ENCODE measurements at regions not wholly inside any gene's neighbourhood (a gene's known extent, or its start where the extent isn't known, plus 50 kb on each side); places are given as distances from the start of the nearest gene placed in this dataset.

DNA sequence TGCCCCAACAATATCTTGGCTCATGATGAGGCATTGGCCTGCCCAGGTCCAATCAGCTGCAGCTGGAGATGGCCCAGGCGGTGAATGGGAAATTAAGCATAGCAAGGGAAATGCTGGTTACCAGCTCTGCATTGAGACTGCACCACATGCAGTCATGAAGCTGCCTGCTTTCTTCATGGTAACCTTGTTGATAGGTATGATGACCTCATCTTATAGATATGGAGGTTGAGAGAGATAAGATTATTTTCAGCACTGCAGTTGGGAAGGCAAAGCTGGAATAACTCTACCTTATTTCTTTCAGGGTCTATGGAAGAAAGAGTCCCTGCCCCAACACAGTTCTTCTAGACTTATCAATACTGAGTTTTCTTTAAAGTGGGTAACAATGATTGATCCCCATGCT is 180.1 kb downstream of the ICE1 start:
- Mint-ChIP-seq H3K9me3 (ENCODE audit: low read depth) (peaks cover 20% of the 10 kb centered on the region), H3K4me3 (ENCODE audit: unreplicated experiment) (no peak overlapping the region), H3K36me3 (ENCODE audit: low read depth) (no peaks in the 10 kb centered on the region), H3K27me3 (ENCODE audit: low read depth) (no peaks in the 10 kb centered on the region), H3K27ac (ENCODE audit: unreplicated experiment) (no peak overlapping the region), H3K4me1 (ENCODE audit: low read depth) (no peaks in the 10 kb centered on the region)
- TF ChIP-seq, protein P1, sequence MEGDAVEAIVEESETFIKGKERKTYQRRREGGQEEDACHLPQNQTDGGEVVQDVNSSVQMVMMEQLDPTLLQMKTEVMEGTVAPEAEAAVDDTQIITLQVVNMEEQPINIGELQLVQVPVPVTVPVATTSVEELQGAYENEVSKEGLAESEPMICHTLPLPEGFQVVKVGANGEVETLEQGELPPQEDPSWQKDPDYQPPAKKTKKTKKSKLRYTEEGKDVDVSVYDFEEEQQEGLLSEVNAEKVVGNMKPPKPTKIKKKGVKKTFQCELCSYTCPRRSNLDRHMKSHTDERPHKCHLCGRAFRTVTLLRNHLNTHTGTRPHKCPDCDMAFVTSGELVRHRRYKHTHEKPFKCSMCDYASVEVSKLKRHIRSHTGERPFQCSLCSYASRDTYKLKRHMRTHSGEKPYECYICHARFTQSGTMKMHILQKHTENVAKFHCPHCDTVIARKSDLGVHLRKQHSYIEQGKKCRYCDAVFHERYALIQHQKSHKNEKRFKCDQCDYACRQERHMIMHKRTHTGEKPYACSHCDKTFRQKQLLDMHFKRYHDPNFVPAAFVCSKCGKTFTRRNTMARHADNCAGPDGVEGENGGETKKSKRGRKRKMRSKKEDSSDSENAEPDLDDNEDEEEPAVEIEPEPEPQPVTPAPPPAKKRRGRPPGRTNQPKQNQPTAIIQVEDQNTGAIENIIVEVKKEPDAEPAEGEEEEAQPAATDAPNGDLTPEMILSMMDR (IDR thresholded peaks at IDR 0.05), result no peak
- DNase-seq (ENCODE audit: low spot score), result no peak

DNA sequence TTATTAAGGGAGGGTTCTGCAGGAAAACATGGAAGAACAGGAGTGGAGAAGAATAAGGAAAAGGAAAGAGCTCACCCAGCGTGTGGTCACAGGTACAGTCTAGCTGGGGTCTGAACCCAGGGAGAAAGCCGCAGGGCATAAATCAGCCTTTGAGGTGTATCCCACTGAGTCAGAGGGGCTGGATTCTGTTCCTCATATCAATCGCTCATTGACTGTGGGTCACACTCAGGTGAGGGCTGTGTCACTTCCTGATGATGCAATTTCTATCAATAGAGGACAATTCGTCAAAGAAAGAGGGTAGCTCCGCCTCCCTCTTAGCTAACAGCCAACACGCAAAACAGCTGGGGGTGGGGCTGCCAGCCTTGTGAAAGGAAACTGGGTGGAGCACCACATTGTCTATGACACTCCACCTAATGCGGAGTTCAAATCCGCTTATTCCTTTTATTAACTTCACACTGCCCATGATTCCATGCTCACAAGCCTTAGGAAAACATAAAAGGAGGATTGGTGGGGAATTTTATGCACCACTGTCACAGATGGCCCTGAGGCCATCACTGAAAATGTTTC is 176.2 kb downstream of the ICE1 start:
- TF ChIP-seq, protein P1 (IDR thresholded peaks at IDR 0.05), result no peak
- H3K4me3 Mint-ChIP-seq (ENCODE audit: unreplicated experiment), result no peak overlapping the region
- peaks cover 20% of the 10 kb centered on the region for H3K9me3 Mint-ChIP-seq (ENCODE audit: low read depth)
- no peaks in the 10 kb centered on the region for H3K27me3 Mint-ChIP-seq (ENCODE audit: low read depth)
- H3K27ac Mint-ChIP-seq (ENCODE audit: unreplicated experiment), result no peak overlapping the region
- no peaks in the 10 kb centered on the region for H3K36me3 Mint-ChIP-seq (ENCODE audit: low read depth)
- DNase-seq (ENCODE audit: low spot score), result no peak
- H3K4me1 Mint-ChIP-seq (ENCODE audit: low read depth), result no peaks in the 10 kb centered on the region

- Mint-ChIP-seq H3K27me3 (ENCODE audit: low read depth) (no peaks in the 10 kb centered on the region), H3K27ac (ENCODE audit: unreplicated experiment) (no peak overlapping the region), H3K4me3 (ENCODE audit: unreplicated experiment) (no peak overlapping the region), H3K4me1 (ENCODE audit: low read depth) (no peaks in the 10 kb centered on the region), H3K36me3 (ENCODE audit: low read depth) (no peaks in the 10 kb centered on the region), H3K9me3 (ENCODE audit: low read depth) (peaks cover under 1% of the 10 kb centered on the region)
- TF ChIP-seq, protein P1 (IDR thresholded peaks at IDR 0.05), result no peak
- DNase-seq (ENCODE audit: low spot score), result no peak
Measured at GRCh38 chr5:5593391-5593790, 170.9 kb downstream of the ICE1 start.

GRCh38 chr5:5592541-5592940 is 170.1 kb downstream of the ICE1 start:
- H3K27ac Mint-ChIP-seq (ENCODE audit: unreplicated experiment), result no peak overlapping the region
- no peaks in the 10 kb centered on the region for H3K27me3 Mint-ChIP-seq (ENCODE audit: low read depth)
- DNase-seq (ENCODE audit: low spot score), result no peak
- H3K4me3 Mint-ChIP-seq (ENCODE audit: unreplicated experiment), result no peak overlapping the region
- H3K9me3 Mint-ChIP-seq (ENCODE audit: low read depth), result peaks cover 2% of the 10 kb centered on the region
- TF ChIP-seq, protein P1 (IDR thresholded peaks at IDR 0.05), result no peak
- no peaks in the 10 kb centered on the region for H3K4me1 Mint-ChIP-seq (ENCODE audit: low read depth)
- H3K36me3 Mint-ChIP-seq (ENCODE audit: low read depth), result no peaks in the 10 kb centered on the region

DNA sequence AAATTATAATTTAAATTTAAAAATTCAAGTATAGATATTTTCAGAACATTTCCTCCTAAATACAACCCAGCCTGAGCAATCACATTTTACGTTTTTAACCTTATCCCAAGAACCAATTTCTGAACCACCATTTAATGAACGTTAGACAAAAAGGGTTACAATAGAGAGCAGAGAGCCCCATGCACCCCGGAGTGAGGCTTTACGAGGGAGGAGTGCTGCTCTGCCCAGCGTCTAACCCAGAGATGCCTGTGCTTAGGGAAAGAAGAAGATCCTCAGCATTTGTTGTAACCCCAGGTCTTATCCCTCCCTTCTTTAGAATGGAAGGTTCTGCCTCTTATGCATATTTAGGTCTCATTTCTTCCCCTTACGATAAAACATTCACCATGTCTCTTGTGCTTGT is 169.1 kb downstream of the ICE1 start:
- H3K4me1 Mint-ChIP-seq (ENCODE audit: low read depth), result no peaks in the 10 kb centered on the region
- TF ChIP-seq, protein P1 (IDR thresholded peaks at IDR 0.05), result no peak
- H3K36me3 Mint-ChIP-seq (ENCODE audit: low read depth), result no peaks in the 10 kb centered on the region
- no peak overlapping the region for H3K27ac Mint-ChIP-seq (ENCODE audit: unreplicated experiment)
- H3K9me3 Mint-ChIP-seq (ENCODE audit: low read depth), result peaks cover 2% of the 10 kb centered on the region
- no peak overlapping the region for H3K4me3 Mint-ChIP-seq (ENCODE audit: unreplicated experiment)
- no peak for DNase-seq (ENCODE audit: low spot score)
- no peaks in the 10 kb centered on the region for H3K27me3 Mint-ChIP-seq (ENCODE audit: low read depth)

Measured in chondrocyte (in vitro differentiated cells).